MV-4-11 (cell line): ENCODE measurements at regions not wholly inside any gene's neighbourhood (a gene's known extent, or its start where the extent isn't known, plus 50 kb on each side); places are given as distances from the start of the nearest gene placed in this dataset.
"Not testable (repeated sequence)": the region's sequence is repeated elsewhere in the genome, so short reads cannot be mapped to it uniquely, and the experiment has no call there.

ENCODE experiments used
- DNase-seq: peaks from one replicate; lab custom pipeline; 2025; lab: John Stamatoyannopoulos, UW

- not testable (repeated sequence) for DNase-seq
Measured at GRCh38 chr7:113600428-113600827, 318.4 kb downstream of the PPP1R3A start.

GRCh38 chr7:113593455-113593854 lies 325.4 kb downstream of the PPP1R3A start:
- DNase-seq: not testable (repeated sequence)

GRCh38 chr7:113592924-113593323 lies 325.9 kb downstream of the PPP1R3A start:
- not testable (repeated sequence) for DNase-seq

- DNase-seq: no peak
Measured at GRCh38 chr7:113582471-113582870, 336.3 kb downstream of the PPP1R3A start.

DNA sequence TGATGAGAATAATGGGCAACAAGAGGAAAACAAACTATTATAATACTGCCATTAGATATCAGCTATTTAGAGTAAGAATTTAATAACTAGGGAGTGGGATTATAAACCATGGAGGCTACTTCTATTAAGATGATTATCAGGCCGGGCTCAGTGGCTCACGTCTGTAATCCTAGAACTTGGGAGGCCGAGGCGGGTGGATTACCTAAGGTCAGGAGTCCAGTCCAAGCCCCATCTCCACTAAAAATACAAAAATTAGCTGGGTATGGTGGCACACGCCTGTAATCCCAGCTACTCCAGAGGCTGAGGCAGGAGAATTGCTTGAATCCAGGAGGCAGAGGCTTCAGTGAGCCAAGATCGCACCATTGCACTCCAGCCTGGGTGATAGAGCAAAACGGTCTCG lies 355.6 kb downstream of the PPP1R3A start:
- DNase-seq: not testable (repeated sequence)

DNA sequence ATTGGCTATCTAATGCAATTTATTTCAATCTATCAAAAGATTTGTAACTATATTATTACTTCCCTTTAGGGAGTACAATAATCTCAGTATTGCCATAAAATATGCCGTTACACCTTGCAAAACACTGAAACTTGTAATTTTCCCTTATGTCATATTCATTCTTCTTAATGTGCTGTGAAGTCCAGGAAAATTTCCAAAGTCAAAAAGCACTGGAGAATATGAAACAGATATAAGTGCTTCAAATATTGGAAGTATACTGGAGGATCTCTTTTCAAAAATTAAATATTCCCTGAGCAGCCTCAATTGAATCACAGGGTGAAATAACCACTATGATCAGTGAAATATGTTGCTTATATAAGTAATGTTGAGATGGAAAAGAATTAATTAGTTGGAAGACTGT lies 356.0 kb downstream of the PPP1R3A start:
- DNase-seq: no peak

DNA sequence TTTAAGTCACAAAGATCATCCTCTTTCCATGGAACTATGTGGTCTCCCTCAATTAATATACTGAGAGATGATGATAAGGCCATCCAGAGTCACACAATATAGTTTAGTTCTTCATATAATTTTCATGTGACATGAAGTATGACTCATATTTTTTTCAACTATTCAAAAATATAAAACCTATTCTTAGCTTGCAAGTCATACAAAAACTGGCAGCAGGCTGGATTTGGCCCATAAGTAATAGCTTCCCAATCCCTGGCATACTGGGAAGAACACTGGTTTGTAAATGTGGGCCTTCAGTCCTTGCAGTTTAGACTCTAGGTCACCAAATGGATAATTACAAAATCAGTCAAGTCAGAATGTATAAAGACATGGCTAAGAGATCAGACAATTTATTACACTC lies 356.6 kb downstream of the PPP1R3A start:
- DNase-seq: no peak

DNA sequence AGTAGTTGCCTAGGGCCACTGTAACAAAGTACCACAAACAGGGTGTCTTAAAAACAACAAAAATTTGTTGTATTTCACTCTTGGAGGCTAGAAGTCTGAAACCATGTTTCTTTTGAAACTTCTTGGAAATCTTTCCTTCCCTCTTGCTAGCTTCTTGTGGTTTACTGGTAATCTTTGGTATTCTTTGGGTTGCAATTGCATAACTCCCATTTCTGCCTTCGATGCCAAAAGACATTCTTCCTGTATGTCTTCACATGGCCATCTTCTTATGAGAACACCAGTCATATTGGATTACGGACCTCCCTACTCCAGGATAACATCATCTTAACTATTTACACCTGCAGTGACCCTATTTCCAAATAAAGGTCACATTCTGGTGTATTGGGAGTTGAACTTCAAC lies 357.4 kb downstream of the PPP1R3A start:
- DNase-seq: peak; percentile 93

GRCh38 chr7:113550966-113551365 lies 367.8 kb downstream of the PPP1R3A start:
- no peak for DNase-seq

DNA sequence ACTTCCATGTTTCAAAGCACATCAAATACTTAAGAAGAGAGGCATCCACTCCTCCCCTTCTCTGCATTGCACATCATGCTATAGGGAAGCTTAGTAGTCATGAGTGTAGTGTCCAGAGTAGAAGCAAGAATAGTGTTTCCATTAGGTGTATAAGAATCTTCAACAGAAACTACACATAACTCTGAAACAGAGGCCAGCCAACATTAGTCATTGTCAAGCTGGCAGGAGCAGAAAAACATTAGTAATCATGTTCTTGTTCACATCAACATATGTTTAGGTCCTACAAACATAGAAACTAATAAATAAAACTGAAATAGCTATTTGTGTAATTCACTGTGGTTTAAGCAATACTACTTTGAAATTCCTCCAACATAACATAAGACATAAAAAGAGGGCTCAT lies 370.2 kb downstream of the PPP1R3A start:
- DNase-seq: no peak

- DNase-seq: no peak
Measured at GRCh38 chr7:113548137-113548536, 370.7 kb downstream of the PPP1R3A start.

GRCh38 chr7:113521468-113521867 lies 397.3 kb downstream of the PPP1R3A start:
- peak; percentile 42 for DNase-seq

DNA sequence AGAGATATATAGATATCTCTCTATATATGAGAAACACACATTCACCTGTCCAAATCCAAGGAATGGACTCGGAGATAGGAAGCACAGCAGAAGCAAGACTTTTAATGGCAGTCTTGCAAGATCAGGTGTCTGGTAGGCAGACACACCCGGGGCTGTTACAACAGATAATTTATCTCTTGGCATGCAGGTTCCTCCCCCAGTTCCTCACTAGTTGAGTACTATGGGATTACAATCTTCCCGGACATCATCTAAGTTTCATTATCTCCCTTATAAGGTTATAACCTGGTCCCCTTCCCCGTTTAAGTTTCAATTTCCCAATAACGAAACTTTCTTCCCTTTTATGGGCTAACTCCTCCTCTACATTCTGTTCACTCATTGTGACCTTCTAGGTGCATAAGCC lies 399.3 kb downstream of the PPP1R3A start:
- DNase-seq: peak; percentile 88

DNA sequence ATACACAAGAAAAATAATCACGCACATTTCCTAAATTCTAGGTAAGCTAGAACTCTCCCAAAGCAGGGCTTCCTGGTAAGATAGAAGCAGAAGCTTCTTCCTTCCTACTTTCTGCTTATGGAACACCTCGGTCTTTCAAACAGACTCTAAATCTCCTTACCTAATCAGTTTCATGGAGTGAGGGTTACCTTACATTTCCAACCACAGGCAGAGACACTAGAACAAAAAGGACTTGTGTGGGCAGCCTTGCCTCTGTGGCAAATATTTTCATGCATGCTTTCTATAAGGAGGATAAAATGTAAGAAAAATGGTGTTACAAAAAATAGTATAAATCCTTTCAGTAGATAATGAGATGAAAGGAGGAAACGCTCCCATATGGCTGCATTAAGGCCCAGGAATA lies 386.3 kb upstream of the SMIM30 start:
- DNase-seq: no peak

GRCh38 chr7:113504142-113504541 lies 385.8 kb upstream of the SMIM30 start:
- DNase-seq: no peak

DNA sequence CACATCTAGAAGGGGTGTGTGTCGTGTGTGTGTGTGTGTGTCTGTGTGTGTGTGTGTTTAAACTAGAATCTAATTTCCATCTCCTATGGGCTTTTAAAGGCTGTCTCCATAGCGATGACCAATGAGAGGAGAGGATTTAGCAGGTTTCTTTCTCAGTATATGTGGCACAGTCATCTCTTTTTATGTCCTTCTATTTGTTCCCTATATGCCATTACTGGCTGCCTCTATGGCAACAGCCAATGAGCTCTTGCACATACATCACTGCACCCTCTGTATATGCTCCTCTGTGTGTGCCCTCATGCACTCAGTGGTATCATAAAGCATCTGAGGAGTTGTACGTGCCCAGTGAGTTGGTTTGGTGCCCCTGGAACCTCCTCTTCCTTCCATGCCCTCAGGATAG lies 378.2 kb upstream of the SMIM30 start:
- not testable (repeated sequence) for DNase-seq

GRCh38 chr7:113494797-113495566 lies 376.6 kb upstream of the SMIM30 start:
- not testable (repeated sequence) for DNase-seq

GRCh38 chr7:113491305-113491704 lies 373.0 kb upstream of the SMIM30 start:
- DNase-seq: no peak

DNA sequence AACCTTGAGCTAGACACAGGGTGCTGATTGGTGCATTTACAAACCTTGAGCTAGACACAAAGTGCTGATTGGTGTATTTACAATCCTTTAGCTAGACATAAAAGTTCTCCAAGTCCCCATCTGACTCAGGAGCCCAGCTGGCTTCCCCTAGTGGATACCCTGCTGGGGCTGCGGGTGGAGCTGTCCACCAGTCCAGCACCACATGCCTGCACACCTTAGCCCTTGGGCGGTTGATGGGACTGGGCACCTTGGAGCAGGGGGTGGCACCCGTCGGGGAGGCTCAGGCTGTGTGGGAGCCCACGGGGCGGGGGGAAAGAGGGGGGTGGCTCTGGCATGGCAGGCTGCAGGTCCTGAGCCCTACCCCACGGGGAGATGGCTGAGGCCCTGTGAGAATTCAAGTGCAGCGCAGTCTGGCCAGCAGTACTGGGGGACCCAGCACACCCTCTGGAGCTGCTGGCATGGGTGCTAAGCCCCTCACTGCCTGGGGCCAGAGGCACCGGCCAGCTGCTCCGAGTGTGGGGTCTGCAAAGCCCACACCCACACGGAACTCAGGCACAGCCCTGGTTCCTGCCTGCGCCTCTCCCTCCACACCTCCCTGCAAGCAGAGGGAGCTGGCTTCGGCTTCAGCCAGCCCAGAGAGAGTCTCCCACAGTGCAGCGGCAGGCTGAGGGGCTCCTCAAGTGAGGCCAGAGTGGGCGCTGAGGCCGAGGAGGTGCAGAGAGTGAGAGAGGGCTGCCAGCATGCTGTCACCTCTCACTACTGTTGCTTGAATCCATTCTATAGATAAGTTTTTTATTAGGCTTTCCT lies 369.8 kb upstream of the SMIM30 start:
- no peak for DNase-seq

DNA sequence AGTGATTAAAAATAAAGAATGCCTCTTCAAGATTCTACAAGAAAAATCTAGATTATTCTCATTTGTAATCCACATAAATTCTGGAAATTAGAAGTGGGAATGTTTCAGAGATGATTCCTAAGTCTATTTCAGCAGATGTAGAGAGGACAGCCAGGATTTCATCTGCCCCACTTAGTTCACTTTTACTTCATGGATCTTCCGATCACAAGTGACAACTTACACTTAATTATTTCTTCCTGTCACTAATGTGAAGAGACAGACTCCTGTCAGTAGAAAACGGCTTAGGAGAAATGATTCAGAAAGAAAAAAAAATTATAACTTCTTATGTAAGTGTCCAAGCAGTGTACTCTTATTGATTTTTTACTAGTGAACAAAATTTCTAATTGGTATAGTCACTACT lies 368.2 kb upstream of the SMIM30 start:
- no peak for DNase-seq

DNA sequence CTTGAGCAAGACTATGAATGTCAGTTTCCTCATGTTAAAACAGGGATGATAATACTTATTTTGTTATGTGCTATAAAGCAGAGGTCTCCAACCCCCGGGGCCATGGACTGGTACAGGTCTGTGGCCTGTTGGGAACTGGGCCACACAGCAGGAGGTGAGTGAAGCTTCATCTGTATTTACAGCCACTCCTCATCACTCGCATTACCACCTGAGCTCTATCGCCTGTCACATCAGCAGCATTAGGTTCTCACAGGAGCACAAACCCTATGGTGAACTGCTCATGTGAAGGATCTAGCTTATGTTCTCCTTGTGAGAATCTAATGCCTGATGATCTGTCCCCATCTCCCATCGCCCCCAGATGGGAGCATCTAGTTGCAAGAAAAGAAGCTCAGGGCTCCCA lies 365.3 kb upstream of the SMIM30 start:
- DNase-seq: no peak

- DNase-seq: no peak
Measured at GRCh38 chr7:113480537-113480936, 362.2 kb upstream of the SMIM30 start.

DNA sequence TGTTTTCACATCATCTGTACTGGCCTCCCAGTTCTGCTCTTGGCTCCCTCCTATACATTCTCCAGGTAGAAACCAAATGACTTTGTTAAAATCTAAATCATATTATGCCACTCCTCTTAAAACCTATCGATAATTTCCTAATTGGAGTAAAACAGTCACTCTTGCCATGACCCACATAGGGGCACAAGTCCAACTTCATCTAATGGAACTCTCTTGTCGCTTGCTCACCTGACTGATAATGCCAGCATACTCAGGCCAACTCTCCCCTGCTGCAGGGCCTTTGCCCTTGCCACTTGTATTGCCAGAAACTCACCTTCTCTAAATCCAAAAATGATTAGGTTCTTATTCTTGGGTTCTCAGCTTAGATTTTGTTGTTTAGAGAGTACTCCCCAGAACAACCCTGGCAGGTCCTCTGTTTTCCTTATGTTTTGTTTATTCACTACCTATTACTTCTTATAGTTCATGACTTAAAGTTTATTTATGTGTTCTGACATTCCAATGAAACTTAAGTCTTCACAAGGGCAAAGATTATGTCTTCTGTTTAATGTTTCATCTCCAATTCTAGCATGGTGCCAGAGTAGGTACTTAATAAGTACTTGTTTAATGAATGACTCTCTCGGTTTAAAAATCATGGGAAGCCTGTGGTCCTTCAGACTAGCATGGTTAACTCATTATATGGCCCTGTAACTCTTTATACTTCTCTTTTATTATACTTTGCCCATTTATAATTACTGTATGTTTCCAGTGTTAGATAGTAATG lies 345.9 kb upstream of the SMIM30 start:
- no peak for DNase-seq
